ENCODE measurements at regions not wholly inside any gene's neighbourhood (a gene's known extent, or its start where the extent isn't known, plus 50 kb on each side); places are given as distances from the start of the nearest gene placed in this dataset.

DNA sequence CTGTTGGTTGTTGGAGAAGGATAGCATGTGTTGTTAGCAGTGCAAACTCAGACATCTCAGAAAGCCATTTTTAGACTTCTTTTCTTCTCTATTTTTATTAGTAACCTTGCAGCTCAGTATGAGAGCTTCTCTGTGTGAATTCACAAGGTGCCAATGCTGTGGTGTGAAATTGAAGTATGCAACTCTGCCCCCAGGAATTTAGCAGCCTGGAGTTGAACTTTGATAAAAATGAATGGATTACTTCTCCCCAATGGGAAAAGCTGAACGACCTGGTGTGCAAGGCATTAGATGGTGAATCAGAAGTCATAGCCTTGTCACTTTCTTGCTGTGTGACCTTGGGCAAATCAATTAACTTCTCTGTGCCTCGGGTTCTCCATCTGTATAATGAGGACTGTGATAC, 512.3 kb upstream of the PCDH9 start:
- no peak for TF ChIP-seq TAF1 (IDR thresholded peaks at IDR 0.05; ENCODE audit: low read depth, low read length)
- no peak for TF ChIP-seq POLR2A (IDR thresholded peaks at IDR 0.05; ENCODE audit: low read depth, low read length)
- TF ChIP-seq SPI1 (IDR thresholded peaks at IDR 0.05; ENCODE audit: low read depth, low read length): no peak
- no peak for TF ChIP-seq POU2F2 (IDR thresholded peaks at IDR 0.05; ENCODE audit: low read depth, low read length)
- no peak for TF ChIP-seq POLR2AphosphoS5 (IDR thresholded peaks at IDR 0.05; ENCODE audit: low read depth, low read length)
